ENCODE measurements at regions not wholly inside any gene's neighbourhood (a gene's known extent, or its start where the extent isn't known, plus 50 kb on each side); places are given as distances from the start of the nearest gene placed in this dataset.
A peak's percentile ranks its signal among the peaks of the same experiment; 100 is the strongest.

DNA sequence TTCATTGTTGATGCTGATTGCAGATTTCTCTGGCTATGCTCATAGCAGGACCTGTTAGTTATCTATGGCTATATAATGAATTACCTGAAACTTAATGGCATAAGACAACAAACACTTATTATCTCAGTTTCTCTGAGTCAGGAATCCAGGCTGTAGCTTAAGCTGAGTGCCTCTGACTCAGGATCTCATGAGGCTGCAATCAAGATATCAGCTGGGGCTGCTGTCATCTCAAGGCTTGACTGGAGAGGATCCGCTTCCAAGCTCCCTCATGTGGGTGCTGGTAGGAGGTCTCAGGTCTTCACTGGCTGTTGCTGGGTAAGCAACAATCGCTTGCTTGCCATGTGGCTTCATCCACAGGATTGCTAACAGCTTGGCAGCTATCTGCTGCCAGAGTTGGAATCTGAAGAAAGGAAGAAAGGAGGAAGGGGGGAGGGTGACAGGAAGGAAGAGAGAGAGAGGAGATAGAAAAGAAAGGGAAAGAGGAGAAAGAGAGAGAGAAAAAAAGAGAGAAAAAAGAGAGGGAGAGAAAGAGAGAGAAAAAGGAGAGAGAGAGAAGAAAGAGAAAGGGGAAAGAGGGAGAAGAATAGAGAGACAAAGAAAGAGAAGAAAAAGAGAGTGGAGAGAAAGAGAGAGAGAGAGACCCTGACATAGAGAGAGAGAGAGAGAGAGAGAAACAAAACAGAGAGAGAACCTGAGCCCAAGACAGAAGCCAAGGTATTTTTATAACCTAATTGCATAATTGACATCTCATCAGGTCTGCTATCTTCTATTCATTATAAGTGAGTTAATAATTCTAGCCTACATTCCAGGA is 579.0 kb upstream of the BTBD3 start:
- H3K27me3 Mint-ChIP-seq (ENCODE audit: low read depth), result no peaks in the 10 kb centered on the region; the same call in 1 of the 2 replicates
- ATAC-seq, result no peak
- H3K27ac Mint-ChIP-seq, result no peak overlapping the region

GRCh38 chr20:11344939-11345338 is 572.8 kb upstream of the BTBD3 start:
- ATAC-seq (no peak), DNase-seq (ENCODE audit: low spot score) (no peak)
- ChIA-PET POLR2A (no interaction called here), CTCF (no interaction called here)
- Mint-ChIP-seq H3K9me3 (peaks cover 21% of the 10 kb centered on the region), H3K4me3 (no peak overlapping the region), H3K27me3 (ENCODE audit: low read depth) (no peaks in the 10 kb centered on the region), H3K27ac (no peak overlapping the region), H3K4me1 (no peaks in the 10 kb centered on the region), H3K36me3 (peaks cover 12% of the 10 kb centered on the region)
- TF ChIP-seq, protein P1, sequence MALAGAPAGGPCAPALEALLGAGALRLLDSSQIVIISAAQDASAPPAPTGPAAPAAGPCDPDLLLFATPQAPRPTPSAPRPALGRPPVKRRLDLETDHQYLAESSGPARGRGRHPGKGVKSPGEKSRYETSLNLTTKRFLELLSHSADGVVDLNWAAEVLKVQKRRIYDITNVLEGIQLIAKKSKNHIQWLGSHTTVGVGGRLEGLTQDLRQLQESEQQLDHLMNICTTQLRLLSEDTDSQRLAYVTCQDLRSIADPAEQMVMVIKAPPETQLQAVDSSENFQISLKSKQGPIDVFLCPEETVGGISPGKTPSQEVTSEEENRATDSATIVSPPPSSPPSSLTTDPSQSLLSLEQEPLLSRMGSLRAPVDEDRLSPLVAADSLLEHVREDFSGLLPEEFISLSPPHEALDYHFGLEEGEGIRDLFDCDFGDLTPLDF (CRISPR knock-in tag; IDR thresholded peaks at IDR 0.05), result no peak
- TF ChIP-seq, protein P2, sequence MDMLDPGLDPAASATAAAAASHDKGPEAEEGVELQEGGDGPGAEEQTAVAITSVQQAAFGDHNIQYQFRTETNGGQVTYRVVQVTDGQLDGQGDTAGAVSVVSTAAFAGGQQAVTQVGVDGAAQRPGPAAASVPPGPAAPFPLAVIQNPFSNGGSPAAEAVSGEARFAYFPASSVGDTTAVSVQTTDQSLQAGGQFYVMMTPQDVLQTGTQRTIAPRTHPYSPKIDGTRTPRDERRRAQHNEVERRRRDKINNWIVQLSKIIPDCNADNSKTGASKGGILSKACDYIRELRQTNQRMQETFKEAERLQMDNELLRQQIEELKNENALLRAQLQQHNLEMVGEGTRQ (CRISPR knock-in tag; IDR thresholded peaks at IDR 0.05), result no peak
- no peak for TF ChIP-seq JUN (CRISPR knock-in tag; IDR thresholded peaks at IDR 0.05)
- no peak for TF ChIP-seq FOXK1 (CRISPR knock-in tag; IDR thresholded peaks at IDR 0.05)
- TF ChIP-seq NR1H2 (CRISPR knock-in tag; IDR thresholded peaks at IDR 0.05), result no peak
- no peak for TF ChIP-seq MLX (CRISPR knock-in tag; IDR thresholded peaks at IDR 0.05)
- no peak for TF ChIP-seq MXD4 (CRISPR knock-in tag; IDR thresholded peaks at IDR 0.05; ENCODE audit: borderline replicate concordance)
- no peak for TF ChIP-seq E2F4 (CRISPR knock-in tag; IDR thresholded peaks at IDR 0.05; ENCODE audit: borderline replicate concordance, low read depth)
- no peak for TF ChIP-seq ARID4B (CRISPR knock-in tag; IDR thresholded peaks at IDR 0.05; ENCODE audit: borderline replicate concordance)

More for the DNA sequence above, 579.0 kb upstream of the BTBD3 start:
- Mint-ChIP-seq H3K9me3 (no peaks in the 10 kb centered on the region), H3K4me3 (no peak overlapping the region), H3K4me1 (peaks cover 25% of the 10 kb centered on the region), H3K36me3 (no peaks in the 10 kb centered on the region)
- TF ChIP-seq ZNF512 (CRISPR knock-in tag; IDR thresholded peaks at IDR 0.05; ENCODE audit: borderline replicate concordance) (peak; percentile 77; the same call in 1 of the 2 replicates), TCF7 (CRISPR knock-in tag; IDR thresholded peaks at IDR 0.05; ENCODE audit: low read depth) (no peak)
- ChIA-PET CTCF (interaction anchor here (0.8 to 0.9 kb wide), 2 partner anchors 71 to 105 kb away, joined by 4 read pairs; no protein-coding TSS in a partner anchor), POLR2A (no interaction called here)
- DNase-seq (ENCODE audit: low spot score), result no peak
